ENCODE measurements at regions not wholly inside any gene's neighbourhood (a gene's known extent, or its start where the extent isn't known, plus 50 kb on each side); places are given as distances from the start of the nearest gene placed in this dataset.

DNA sequence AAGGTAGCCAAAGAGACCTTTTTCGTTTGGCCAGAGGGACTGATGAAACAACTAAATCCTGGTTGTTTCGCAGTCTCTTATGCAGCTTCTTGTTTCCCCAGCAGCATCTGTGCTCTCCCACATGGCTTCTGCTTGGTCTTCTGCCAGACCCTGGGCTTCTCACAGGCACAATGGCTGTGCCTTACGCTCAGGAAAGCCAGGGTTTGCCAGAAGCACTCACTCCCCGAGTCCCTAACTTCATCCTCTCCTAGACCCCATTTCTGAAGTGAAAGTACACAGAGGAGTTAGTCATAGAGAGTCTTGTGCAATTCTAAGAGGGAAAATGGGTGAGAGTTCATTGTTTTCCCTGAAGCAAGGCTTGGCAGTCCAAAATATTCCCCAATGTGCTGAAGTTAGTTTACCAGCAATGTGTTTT lies 121.7 kb downstream of the EVX1 start:
- DNase-seq (ENCODE audit: low read depth) = peak; percentile 87

DNA sequence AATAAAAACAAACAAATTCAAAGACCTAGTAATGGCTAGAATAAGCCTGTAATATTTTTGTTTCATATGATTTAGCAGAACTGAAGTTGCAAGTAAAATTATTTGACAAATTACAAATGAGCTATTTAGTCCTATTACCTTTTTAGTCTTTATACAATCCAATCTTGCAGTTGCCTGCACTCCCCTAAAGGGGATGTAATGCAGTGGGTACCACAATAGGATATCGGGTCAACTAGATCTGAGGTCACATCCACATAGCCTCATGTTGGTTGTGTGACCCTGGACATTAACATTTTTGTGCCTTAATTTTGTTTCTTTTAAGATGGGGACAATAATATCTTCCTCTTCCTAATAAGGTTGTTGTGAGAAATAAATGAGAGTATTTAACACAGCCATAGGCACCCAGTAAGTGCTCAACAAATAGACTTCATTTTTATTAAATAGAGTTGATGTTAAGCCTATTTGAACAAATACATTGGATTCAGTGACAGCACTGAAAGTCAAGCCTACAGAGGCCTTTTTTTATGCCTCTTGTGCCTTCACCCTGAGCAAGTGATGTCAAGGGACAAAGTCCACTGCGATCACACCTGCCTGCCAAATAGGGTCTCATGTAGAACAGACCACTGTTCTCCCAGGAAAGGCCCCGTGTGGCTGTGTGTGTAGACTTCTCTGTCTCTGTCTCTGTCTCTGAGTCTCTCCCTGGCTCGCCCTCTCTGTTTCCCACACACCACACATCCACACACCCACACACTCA lies 124.8 kb downstream of the EVX1 start:
- DNase-seq (ENCODE audit: low read depth) = no peak

DNA sequence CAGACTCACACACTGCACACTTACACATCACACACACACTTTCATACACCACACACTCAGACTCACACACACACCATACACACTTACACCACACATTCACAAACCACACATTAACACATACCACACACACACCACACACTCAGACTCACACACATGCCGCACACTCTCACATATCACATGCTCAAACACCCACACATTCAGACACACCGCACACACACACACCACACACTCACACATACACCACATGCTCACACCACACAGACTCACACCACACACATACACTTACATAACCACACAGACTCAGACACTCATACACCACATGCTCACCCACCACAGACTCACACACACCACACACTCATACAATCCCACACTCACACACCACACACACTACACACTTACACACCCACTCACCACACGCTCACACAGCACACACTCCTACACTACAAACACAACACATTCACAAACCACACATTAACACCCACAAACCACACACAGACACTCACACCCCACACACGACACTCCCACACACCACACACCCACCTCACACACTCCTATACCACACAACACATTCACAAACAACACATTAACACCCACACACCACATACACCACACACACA lies 125.4 kb downstream of the EVX1 start:
- no peak for DNase-seq (ENCODE audit: low read depth)

- no peak for DNase-seq (ENCODE audit: low read depth)
Observed at GRCh38 chr7:27374958-27375841, 132.6 kb downstream of the EVX1 start.

DNA sequence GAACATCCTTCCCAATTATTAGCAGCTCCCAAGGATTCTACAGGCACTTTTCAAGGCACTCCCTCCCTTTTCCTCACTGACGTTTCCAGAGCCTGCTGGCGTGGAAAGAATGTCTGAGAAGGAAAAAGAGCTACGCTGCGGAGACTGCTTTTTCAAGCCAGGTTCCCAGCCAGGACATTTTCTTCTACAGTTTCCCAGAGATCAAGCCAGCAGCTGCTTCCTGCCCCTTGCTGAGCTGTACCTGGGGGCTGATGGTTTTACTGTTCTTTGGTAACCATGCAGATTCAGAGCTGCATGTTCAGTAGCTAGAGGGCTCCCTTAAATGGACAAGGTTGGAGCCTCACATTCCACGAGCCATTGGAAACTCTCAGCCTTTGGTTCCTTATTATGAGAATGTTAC lies 133.4 kb downstream of the EVX1 start:
- DNase-seq (ENCODE audit: low read depth) = no peak

- DNase-seq (ENCODE audit: low read depth) = no peak
Observed at GRCh38 chr7:27377988-27378387, 135.4 kb downstream of the EVX1 start.

GRCh38 chr7:27382307-27382706 lies 139.7 kb downstream of the EVX1 start:
- DNase-seq (ENCODE audit: low read depth) = no peak

DNA sequence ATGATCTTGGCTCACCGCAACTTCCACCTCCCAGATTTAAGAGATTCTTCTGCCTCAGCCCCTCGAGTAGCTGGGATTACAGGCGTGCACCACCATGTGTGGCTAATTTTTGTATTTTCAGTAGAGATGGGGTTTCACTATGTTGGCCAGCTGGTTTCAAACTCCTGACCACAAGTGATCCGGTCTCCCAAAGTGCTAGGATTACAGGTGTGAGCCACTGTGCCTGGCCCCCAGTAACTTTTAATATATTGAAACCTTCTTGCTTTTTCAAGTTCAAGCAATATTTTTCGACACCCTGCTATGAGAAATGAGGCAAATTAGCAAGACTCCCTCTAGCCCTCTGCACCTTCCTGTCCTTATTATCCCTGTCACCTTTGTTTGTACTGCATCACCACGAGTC lies 144.0 kb downstream of the EVX1 start:
- no peak for DNase-seq (ENCODE audit: low read depth)

DNA sequence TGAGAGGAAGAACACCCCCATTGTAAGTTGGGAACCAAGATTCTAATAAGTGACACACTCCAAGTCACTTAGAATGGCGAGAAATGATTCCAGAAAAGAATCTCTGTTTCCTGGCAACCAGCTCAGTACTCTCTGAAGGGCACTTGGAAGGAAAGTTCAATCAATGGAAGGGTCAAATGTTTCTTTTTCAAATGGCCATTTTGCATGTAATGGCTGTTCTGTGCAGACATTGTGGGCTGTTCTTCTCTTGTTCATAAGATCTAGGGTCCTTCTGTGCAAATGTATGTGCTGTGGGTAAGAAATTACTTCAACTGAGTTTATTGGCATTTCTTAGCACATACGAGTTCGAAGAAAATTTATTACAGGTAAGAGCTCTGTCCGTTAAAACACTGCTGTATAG lies 145.3 kb downstream of the EVX1 start:
- no peak for DNase-seq (ENCODE audit: low read depth)

- no peak for DNase-seq (ENCODE audit: low read depth)
Observed at GRCh38 chr7:27388561-27388960, 146.0 kb downstream of the EVX1 start.

DNA sequence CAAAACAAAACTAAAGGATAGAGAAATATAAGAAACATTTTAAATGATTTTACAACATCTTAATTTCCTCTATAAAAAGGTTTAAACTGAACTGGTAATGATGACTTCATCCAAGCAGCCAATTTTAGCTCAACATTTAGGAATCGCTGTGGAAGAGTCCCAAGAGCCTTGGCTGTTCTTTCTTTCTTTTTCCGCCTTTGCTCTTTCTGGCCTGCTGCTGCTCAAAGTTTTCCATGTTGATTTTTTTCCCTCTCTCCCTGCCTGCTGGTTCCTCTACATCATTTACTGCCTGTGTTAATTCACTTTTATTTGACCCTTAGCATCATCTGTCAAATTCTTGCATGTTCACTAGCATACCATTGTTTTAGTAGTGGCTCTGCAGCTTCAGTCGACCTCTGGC lies 146.9 kb downstream of the EVX1 start:
- DNase-seq (ENCODE audit: low read depth) = peak; percentile 55

DNA sequence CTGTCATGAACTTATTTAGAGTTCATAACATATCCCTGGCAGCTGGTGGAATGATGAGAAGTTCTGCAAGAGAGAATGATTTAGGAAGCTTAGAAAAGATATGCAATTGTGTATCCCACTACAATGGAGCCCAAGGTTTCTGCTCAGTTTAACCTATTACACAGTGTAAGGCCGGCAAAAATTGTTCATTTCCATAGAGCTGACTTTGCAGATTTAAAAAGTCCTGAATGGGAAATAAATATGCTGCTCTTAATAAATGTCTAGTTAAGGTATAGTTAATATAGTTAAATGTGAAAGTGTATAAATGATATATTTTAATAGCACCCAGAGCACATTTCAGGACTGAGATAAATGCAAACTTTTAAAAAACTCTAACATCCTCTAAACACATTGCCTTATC lies 149.9 kb downstream of the EVX1 start:
- no peak for DNase-seq (ENCODE audit: low read depth)

GRCh38 chr7:27394871-27395270 lies 152.3 kb downstream of the EVX1 start:
- DNase-seq (ENCODE audit: low read depth) = no peak

- DNase-seq (ENCODE audit: low read depth) = no peak
Observed at GRCh38 chr7:27395626-27396025, 153.0 kb downstream of the EVX1 start.

DNA sequence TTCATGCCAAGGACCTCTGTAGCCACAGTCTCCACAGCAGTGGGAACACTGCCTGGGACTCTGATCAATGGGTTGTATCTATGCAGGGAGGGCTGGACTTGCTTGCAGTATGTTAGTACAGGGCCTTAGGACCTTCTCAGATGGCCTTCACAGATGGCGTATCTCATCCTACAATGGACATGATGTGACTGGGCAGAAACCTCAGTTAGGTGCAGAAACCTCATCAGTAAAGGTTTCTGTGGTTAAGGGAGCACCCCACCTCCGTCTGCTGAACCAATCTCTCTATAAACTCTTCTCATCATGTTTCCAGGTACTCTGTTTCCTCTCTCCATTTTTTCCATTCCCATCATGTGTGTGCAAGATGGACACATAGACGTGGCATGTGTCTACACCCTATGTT lies 154.9 kb downstream of the EVX1 start:
- no peak for DNase-seq (ENCODE audit: low read depth)

DNA sequence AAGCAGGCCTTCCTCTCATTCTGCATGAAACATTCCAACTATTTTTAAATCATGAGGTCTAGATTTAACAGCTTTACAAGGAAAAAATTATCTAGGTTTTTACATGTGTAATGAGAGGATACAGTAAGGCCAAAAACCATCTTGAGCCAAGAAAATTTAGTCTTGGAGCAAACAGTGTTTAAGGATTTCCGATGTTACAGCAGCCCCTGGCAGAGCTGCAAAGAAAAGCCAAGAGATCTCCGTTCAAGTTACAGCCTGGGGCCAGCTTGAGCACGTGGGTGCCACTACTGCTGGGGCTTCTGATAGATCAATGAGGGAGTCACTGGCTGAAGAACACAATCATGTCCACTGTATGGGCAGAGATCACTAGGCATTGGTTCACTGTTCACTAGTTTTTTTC lies 156.2 kb downstream of the EVX1 start:
- no peak for DNase-seq (ENCODE audit: low read depth)

DNA sequence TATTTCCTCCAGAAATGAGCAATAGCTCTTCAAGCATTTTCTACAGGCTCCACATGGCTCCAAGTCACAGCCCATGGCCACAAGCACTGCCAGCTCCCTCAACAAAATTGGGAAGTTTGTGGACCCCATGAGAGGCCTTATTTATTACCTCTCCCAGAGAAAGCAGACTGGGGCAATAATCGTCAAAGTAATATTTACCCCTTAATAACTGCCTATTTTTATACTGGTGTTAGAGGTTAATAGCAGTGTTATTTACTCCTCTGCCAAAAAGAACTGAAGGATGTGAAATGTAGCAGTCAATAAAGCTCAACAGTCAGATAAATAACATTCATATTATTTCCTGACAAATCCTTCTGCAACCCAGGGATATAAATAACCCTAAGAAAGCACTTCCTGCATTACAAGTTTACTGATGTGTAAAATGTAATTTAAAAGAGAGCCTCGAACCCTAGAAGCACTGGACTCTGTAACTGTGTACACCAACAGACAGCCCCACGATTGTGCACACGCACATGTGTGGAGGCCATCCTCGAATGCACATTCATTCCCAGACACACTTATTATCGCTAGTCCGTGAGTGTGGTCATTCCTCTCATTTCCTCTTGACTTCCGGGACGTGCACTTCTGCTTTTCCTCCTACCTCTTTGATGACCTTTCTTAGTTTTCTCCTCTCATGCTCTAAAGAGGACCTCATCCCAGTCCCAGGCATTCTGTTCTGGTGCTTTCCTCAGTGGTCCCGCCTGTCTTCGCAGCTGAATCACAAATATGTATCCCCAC lies 157.4 kb downstream of the EVX1 start:
- DNase-seq (ENCODE audit: low read depth) = no peak

DNA sequence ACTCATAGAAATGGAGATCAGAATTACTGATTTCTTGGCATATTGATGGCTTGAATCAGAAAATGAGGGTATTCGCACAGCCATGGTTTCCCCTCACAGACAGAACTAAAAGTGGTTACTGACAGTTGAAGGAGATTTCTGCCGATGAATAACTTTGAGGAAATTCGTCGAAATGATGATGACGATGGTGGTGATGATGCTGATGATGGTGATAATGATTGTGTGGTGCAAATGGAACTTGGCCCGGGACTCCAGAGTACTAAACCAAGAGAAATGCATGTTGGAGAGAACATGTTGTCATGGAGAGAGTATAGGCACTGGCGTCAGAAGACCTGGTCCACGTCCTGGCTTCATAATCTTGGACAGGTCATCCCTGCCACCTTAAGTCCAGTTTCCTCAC lies 163.2 kb downstream of the EVX1 start:
- no peak for DNase-seq (ENCODE audit: low read depth)

DNA sequence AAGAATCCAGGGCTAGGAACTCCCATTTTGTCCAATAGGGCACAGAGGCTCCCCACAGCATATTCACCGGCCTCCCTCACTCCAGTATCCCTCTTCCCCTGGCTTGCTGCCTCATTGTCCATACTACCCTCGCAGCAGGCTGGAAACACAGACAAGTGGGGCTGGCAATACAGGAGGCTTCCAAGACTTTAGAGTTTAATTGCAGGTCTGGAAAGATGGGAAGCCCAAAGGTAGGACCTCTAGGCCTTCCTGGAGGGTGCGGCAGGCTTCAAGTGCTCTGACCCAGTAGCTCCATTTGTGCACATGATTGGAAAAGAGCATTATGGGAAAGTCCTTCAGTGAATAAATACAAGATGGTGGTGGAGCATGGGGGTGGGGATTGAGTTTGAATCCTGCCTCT lies 166.7 kb downstream of the EVX1 start:
- DNase-seq (ENCODE audit: low read depth) = no peak

GRCh38 chr7:27409776-27410175 lies 167.2 kb downstream of the EVX1 start:
- peak; percentile 13 for DNase-seq (ENCODE audit: low read depth)

DNA sequence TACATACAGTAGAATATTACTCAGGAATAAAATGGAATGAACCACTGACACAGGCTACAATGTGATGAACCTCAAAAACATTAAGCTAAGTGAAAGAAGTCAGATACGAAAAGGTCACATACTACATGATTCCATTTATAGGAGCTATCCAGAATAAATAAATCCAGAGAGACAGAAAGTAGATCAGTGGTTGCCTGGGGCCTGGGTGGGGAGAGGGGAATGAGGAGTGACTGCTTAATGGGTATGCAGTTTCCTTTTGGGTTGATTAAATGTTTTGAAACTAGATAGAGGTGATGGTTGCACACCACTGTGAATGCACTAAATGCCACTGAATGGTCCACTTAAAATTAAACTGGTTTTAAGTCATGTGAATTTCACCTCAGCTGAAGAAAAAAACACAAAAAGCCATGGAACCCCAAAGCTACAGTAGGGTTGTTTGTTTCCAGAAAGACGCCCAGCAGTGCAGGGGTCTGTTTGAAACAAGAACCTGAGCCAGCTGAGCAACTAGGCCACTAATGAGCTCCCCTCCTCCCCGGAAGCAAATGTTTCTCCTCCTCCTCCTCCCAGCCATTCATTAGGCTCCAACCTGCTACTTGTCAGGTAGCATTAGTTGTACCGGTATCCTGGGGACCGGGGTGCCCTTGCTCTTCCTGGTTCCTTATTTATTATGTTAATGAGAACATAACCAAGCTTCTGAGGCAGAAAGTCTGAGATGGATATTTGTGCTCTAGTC lies 168.4 kb downstream of the EVX1 start:
- no peak for DNase-seq (ENCODE audit: low read depth)

- no peak for DNase-seq (ENCODE audit: low read depth)
Observed at GRCh38 chr7:27412164-27412563, 169.6 kb downstream of the EVX1 start.
